IMR-90 (cell line): ENCODE measurements at regions not wholly inside any gene's neighbourhood (a gene's known extent, or its start where the extent isn't known, plus 50 kb on each side); places are given as distances from the start of the nearest gene placed in this dataset.

ENCODE experiments used
- ATAC-seq: fragments of 200-7000 bp; cut with Tn5 transposase; 2 replicates; pipeline ENCODE4 v1.9.1; 2020; ENCODE audit warnings: low read depth, mild to moderate bottlenecking, moderate library complexity
- BruUV-seq: library from RNA; stranded (reverse); fragments of 400-500 nt; replicated peaks from 2 replicates; lab custom pipeline; 2021; lab: Mats Ljungman, UMichigan
- CTCF ChIA-PET: fragments of 300-600 bp; formaldehyde crosslinking; extraction: SDS; loops from one replicate; lab custom pipeline; 2021; ENCODE audit warnings: antibody characterized with exemption; lab: Yijun Ruan, JAX
- POLR2A ChIA-PET: fragments of 300-600 bp; sonication (Branson Sonifier 250); formaldehyde crosslinking; loops from one replicate; lab custom pipeline; 2022; ENCODE audit warnings: antibody characterized with exemption; ENCODE audit not compliant: unreplicated experiment; lab: Charles Lee
- DNase-seq: peaks from one replicate; pipeline ENCODE4 v3.0.0; 2013
- H2AFZ ChIP-seq: replicated peaks from 2 replicates; pipeline ENCODE3; 2013; ENCODE audit warnings: low read length, mild to moderate bottlenecking; ENCODE audit not compliant: poor library complexity
- H2AK5ac ChIP-seq: 2 replicates; pipeline ENCODE4 v1.6.1; 2013; ENCODE audit warnings: low read depth, low read length, inconsistent platforms
- H2AK9ac ChIP-seq: replicated peaks from 2 replicates; pipeline ENCODE3; 2013; ENCODE audit warnings: mild to moderate bottlenecking, low read depth, low read length, moderate library complexity; ENCODE audit not compliant: poor library complexity
- H2BK120ac ChIP-seq: 2 replicates; pipeline ENCODE4 v1.6.1; 2013; ENCODE audit warnings: low read depth, low read length, inconsistent platforms
- H2BK15ac ChIP-seq: 3 replicates; pipeline ENCODE4 v1.6.1; 2013; ENCODE audit warnings: low read depth, low read length, inconsistent platforms
- H2BK20ac ChIP-seq: 2 replicates; pipeline ENCODE4 v1.6.1; 2013; ENCODE audit warnings: low read depth, mild to moderate bottlenecking, inconsistent platforms, low read length, moderate library complexity
- H2BK5ac ChIP-seq: 2 replicates; pipeline ENCODE4 v1.6.1; 2013; ENCODE audit warnings: mild to moderate bottlenecking, low read depth, low read length, inconsistent platforms; ENCODE audit not compliant: poor library complexity, severe bottlenecking
- H3K14ac ChIP-seq: replicated peaks from 2 replicates; pipeline ENCODE4 v1.6.1; 2013; ENCODE audit warnings: low read depth, low read length, inconsistent platforms
- H3K18ac ChIP-seq: 2 replicates; pipeline ENCODE4 v1.6.1; 2013; ENCODE audit warnings: low read depth, low read length, control low read depth
- H3K23ac ChIP-seq: 2 replicates; pipeline ENCODE4 v1.6.1; 2013; ENCODE audit warnings: low read depth, low read length, inconsistent platforms
- H3K27ac ChIP-seq: 2 replicates; pipeline ENCODE4 v1.5.1; 2013; ENCODE audit warnings: mild to moderate bottlenecking, control low read depth, low read length; ENCODE audit not compliant: insufficient read depth
- H3K27me3 ChIP-seq: 2 replicates; pipeline ENCODE4 v1.6.1; 2013; ENCODE audit warnings: low read length; ENCODE audit not compliant: control insufficient read depth, insufficient read depth
- H3K36me3 ChIP-seq: 2 replicates; pipeline ENCODE4 v1.6.1; 2013; ENCODE audit warnings: low read length, mixed read lengths; ENCODE audit not compliant: control insufficient read depth, insufficient read depth
- H3K4ac ChIP-seq: 2 replicates; pipeline ENCODE4 v1.6.1; 2013; ENCODE audit warnings: low read depth, low read length, inconsistent platforms
- H3K4me1 ChIP-seq: 2 replicates; pipeline ENCODE4 v1.6.1; 2013; ENCODE audit warnings: low read length, mixed read lengths; ENCODE audit not compliant: control insufficient read depth, insufficient read depth
- H3K4me2 ChIP-seq: 2 replicates; pipeline ENCODE4 v1.6.1; 2013; ENCODE audit warnings: low read depth, mild to moderate bottlenecking, control low read depth, low read length, moderate library complexity
- H3K4me3 ChIP-seq: 2 replicates; pipeline ENCODE4 v1.5.1; 2013; ENCODE audit warnings: low read depth, mild to moderate bottlenecking, control low read depth, low read length, moderate library complexity; ENCODE audit not compliant: insufficient read depth
- H3K56ac ChIP-seq: 2 replicates; pipeline ENCODE4 v1.6.1; 2013; ENCODE audit warnings: low read length, inconsistent platforms; ENCODE audit not compliant: insufficient read depth; ENCODE audit errors: extremely low read depth
- H3K79me1 ChIP-seq, 2 experiments: 2 replicates each; pipeline ENCODE4 v1.6.1; 2013; ENCODE audit warnings: low read length in 2 of 2, inconsistent platforms in 1 of 2, low read depth in 1 of 2
- H3K9ac ChIP-seq: 2 replicates; pipeline ENCODE4 v1.6.1; 2013; ENCODE audit warnings: low read depth, low read length, control low read depth
- H3K9me1 ChIP-seq: 2 replicates; pipeline ENCODE4 v1.6.1; 2013; ENCODE audit warnings: low read length, inconsistent platforms; ENCODE audit not compliant: insufficient read depth
- H3K9me3 ChIP-seq: 2 replicates; pipeline ENCODE4 v1.6.1; 2013; ENCODE audit warnings: low read length; ENCODE audit not compliant: control insufficient read depth, insufficient read depth
- H4K20me1 ChIP-seq: 2 replicates; pipeline ENCODE4 v1.6.1; 2013; ENCODE audit warnings: low read length, inconsistent platforms; ENCODE audit not compliant: insufficient read depth
- H4K5ac ChIP-seq: 2 replicates; pipeline ENCODE4 v1.6.1; 2013; ENCODE audit warnings: mild to moderate bottlenecking, low read depth, low read length, control low read depth
- H4K8ac ChIP-seq, 2 experiments: 2 replicates each; pipeline ENCODE4 v1.6.1; 2013; ENCODE audit warnings: low read depth in 2 of 2, low read length in 2 of 2, control low read depth in 1 of 2, inconsistent platforms in 1 of 2
- H4K91ac ChIP-seq: 2 replicates; pipeline ENCODE4 v1.6.1; 2013; ENCODE audit warnings: low read depth, low read length, inconsistent platforms; ENCODE audit not compliant: insufficient read depth
- BHLHE40 ChIP-seq: fragments of 150-350 bp; IDR thresholded peaks from 2 replicates; pipeline ENCODE4 v1.6.1; 2016; ENCODE audit warnings: mild to moderate bottlenecking, low read depth, low read length
- CEBPB ChIP-seq: IDR thresholded peaks from 2 replicates; pipeline ENCODE4 v1.6.1; 2012; ENCODE audit warnings: low read depth, low read length, improper control_type of control experiment
- CHD1 ChIP-seq: IDR thresholded peaks from 2 replicates; pipeline ENCODE4 v1.6.1; 2012; ENCODE audit warnings: low read depth, low read length, improper control_type of control experiment
- CTCF ChIP-seq: conservative IDR thresholded peaks from 2 replicates; pipeline ENCODE4 v1.5.1; 2012; ENCODE audit warnings: mild to moderate bottlenecking, low read depth, low read length, improper control_type of control experiment
- ELK1 ChIP-seq: fragments of 150-350 bp; IDR thresholded peaks from 2 replicates; pipeline ENCODE4 v1.6.1; 2016; ENCODE audit warnings: low read depth, mild to moderate bottlenecking, low read length, moderate library complexity, borderline replicate concordance
- FOS ChIP-seq: fragments of 150-350 bp; IDR thresholded peaks from 2 replicates; pipeline ENCODE4 v1.6.1; 2016; ENCODE audit warnings: low read depth, low read length
- MAFK ChIP-seq: IDR thresholded peaks from 2 replicates; pipeline ENCODE4 v1.6.1; 2012; ENCODE audit warnings: low read depth, low read length, improper control_type of control experiment
- MAZ ChIP-seq: IDR thresholded peaks from 2 replicates; pipeline ENCODE4 v1.6.1; 2012; ENCODE audit warnings: low read depth, mild to moderate bottlenecking, low read length, improper control_type of control experiment, moderate library complexity, borderline replicate concordance
- MXI1 ChIP-seq: IDR thresholded peaks from 2 replicates; pipeline ENCODE4 v1.6.1; 2012; ENCODE audit warnings: low read depth, mild to moderate bottlenecking, low read length, moderate library complexity, borderline replicate concordance
- NFE2L2 ChIP-seq: fragments of 150-350 bp; IDR thresholded peaks from 2 replicates; pipeline ENCODE4 v1.6.1; 2016; ENCODE audit warnings: low read depth, mild to moderate bottlenecking, low read length
- POLR2A ChIP-seq: IDR thresholded peaks from 2 replicates; pipeline ENCODE4 v1.6.1; 2012; ENCODE audit warnings: mild to moderate bottlenecking, low read depth, low read length
- RAD21 ChIP-seq: IDR thresholded peaks from 2 replicates; pipeline ENCODE4 v1.6.1; 2012; ENCODE audit warnings: low read length, improper control_type of control experiment
- RCOR1 ChIP-seq: IDR thresholded peaks from 2 replicates; pipeline ENCODE4 v1.6.1; 2012; ENCODE audit warnings: mild to moderate bottlenecking, low read length, improper control_type of control experiment; ENCODE audit not compliant: insufficient replicate concordance
- RFX5 ChIP-seq: IDR thresholded peaks from 2 replicates; pipeline ENCODE4 v1.8.0; 2012; ENCODE audit warnings: low read depth, mild to moderate bottlenecking, low read length, moderate library complexity
- SMC3 ChIP-seq: fragments of 150-350 bp; IDR thresholded peaks from 2 replicates; pipeline ENCODE4 v1.6.1; 2016; ENCODE audit warnings: low read depth, mild to moderate bottlenecking, antibody characterized with exemption, low read length, moderate library complexity
- WGBS, 2 experiments: methylation state at CpG; one replicate each; pipeline versions ENCODE4 v1.1.5 to v1.1.7; 2013; ENCODE audit warnings: missing lambda C conversion rate in 2 of 2; ENCODE audit not compliant: insufficient read length in 1 of 2; ENCODE audit errors: extremely low coverage in 2 of 2; 5-methylcytosine and 5-hydroxymethylcytosine counted together
- dilution Hi-C: fragments of 300-500 bp; cut with HindIII; formaldehyde crosslinking; loops from one replicate; pipeline ENCODE4 v1.14.3; 2018; ENCODE audit warnings: low sequenced_read_pairs; ENCODE audit not compliant: unreplicated experiment
- in situ Hi-C: fragments of 300-500 bp; cut with MboI; formaldehyde crosslinking; loops from 3 replicates; pipeline ENCODE4 v1.14.3; 2019; ENCODE audit warnings: low sequenced_read_pairs, inconsistent platforms, mixed read lengths
- intact Hi-C: fragments of 100-400 bp; cut with micrococcal nuclease; formaldehyde crosslinking; loops from 2 replicates; pipeline ENCODE4 v1.10.0; 2022
- TF ChIP-seq, protein P1 (sequence below): fragments of 150-350 bp; IDR thresholded peaks from 2 replicates; pipeline ENCODE4 v1.6.1; 2017; ENCODE audit warnings: mild to moderate bottlenecking, antibody characterized with exemption, low read length, low read depth

- in situ Hi-C loops (no loop called here), dilution Hi-C loops (no loop called here), intact Hi-C loops (no loop called here)
- no peak overlapping the region for H2AFZ ChIP-seq
- H3K9ac ChIP-seq, result no peak overlapping the region
- no peak overlapping the region for H2BK15ac ChIP-seq
- 100% methylated on average over 1 of the region's 3 CpGs; no CpG with 5 or more reads in 1 of the 2 experiments for WGBS, 2 experiments
- H3K36me3 ChIP-seq, result no peaks in the 10 kb centered on the region
- no peak overlapping the region for H4K91ac ChIP-seq
- DNase-seq (no peak), ATAC-seq (no peak)
- H4K5ac ChIP-seq, result no peak overlapping the region
- H3K4ac ChIP-seq, result no peak overlapping the region
- H3K27ac ChIP-seq, result no peak overlapping the region
- POLR2A ChIA-PET, result no interaction called here
- no peak overlapping the region for H2BK120ac ChIP-seq
- H3K9me3 ChIP-seq, result no peaks in the 10 kb centered on the region
- CTCF ChIA-PET, result no interaction called here
- no peaks in the 10 kb centered on the region for H3K9me1 ChIP-seq
- no peaks in the 10 kb centered on the region for H3K4me1 ChIP-seq
- H4K20me1 ChIP-seq, result no peaks in the 10 kb centered on the region
- H2BK5ac ChIP-seq, result no peak overlapping the region
- no peak overlapping the region for H4K8ac ChIP-seq
- H3K18ac ChIP-seq, result no peak overlapping the region
- no peak overlapping the region for H3K14ac ChIP-seq
- H2BK20ac ChIP-seq, result no peak overlapping the region
- no peak overlapping the region for H3K4me3 ChIP-seq
- no peak overlapping the region for H3K23ac ChIP-seq
- TF ChIP-seq BHLHE40, result no peak
- no peak for TF ChIP-seq RCOR1
- TF ChIP-seq, protein P1, sequence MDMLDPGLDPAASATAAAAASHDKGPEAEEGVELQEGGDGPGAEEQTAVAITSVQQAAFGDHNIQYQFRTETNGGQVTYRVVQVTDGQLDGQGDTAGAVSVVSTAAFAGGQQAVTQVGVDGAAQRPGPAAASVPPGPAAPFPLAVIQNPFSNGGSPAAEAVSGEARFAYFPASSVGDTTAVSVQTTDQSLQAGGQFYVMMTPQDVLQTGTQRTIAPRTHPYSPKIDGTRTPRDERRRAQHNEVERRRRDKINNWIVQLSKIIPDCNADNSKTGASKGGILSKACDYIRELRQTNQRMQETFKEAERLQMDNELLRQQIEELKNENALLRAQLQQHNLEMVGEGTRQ, result no peak
- TF ChIP-seq RAD21, result no peak
- TF ChIP-seq CTCF, result no peak
- no peak for TF ChIP-seq NFE2L2
- TF ChIP-seq MXI1, result no peak
- TF ChIP-seq ELK1, result no peak
- no peak for TF ChIP-seq MAZ
- TF ChIP-seq MAFK, result no peak
- TF ChIP-seq FOS, result no peak
- TF ChIP-seq RFX5, result no peak
- TF ChIP-seq CHD1, result no peak
- no peak for TF ChIP-seq SMC3
- no peak for TF ChIP-seq CEBPB
- no peak for TF ChIP-seq POLR2A
- H3K56ac ChIP-seq, result no peak overlapping the region
- BruUV-seq, result no TSS peak
- no peaks in the 10 kb centered on the region for H3K79me1 ChIP-seq
- no peak overlapping the region for H3K4me2 ChIP-seq
- no peak overlapping the region for H2AK5ac ChIP-seq
- H2AK9ac ChIP-seq, result no peak overlapping the region
- H3K27me3 ChIP-seq, result no peaks in the 10 kb centered on the region
Observed at GRCh38 chr9:3150074-3150473, 306.2 kb upstream of the PUM3 start.
